Myocyte (in vitro differentiated cells): ENCODE measurements at regions not wholly inside any gene's neighbourhood (a gene's known extent, or its start where the extent isn't known, plus 50 kb on each side); places are given as distances from the start of the nearest gene placed in this dataset.

Source experiments
- DNase-seq: peaks from one replicate; pipeline ENCODE4 v3.0.0-alpha.2; 2012; ENCODE audit warnings: low read depth

DNA sequence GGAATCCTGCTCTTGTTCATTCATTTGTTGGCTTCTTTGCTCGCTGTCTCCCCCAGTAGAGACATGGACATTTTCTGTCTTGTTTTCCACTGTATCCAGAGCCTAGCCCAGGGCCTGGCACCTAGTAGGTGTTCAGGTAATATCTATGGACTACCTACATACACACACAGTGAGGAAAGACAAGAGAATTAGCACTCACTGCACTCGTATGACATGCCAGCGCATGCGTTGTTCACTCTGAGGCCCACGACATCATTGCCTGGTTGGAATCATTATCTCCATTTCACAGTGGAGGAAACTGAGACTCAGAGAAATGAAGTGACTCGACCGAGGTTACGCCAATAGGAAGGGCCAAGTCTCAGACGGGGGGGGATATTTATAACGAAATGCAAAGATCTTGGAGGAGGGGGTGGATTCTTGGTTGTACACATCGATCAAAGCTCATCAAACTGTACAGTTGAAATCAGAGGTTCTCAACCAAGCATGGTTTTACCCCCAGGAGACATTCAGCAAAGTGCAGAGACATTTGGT, 140.1 kb upstream of the PTPN1 start:
- no peak for DNase-seq

DNA sequence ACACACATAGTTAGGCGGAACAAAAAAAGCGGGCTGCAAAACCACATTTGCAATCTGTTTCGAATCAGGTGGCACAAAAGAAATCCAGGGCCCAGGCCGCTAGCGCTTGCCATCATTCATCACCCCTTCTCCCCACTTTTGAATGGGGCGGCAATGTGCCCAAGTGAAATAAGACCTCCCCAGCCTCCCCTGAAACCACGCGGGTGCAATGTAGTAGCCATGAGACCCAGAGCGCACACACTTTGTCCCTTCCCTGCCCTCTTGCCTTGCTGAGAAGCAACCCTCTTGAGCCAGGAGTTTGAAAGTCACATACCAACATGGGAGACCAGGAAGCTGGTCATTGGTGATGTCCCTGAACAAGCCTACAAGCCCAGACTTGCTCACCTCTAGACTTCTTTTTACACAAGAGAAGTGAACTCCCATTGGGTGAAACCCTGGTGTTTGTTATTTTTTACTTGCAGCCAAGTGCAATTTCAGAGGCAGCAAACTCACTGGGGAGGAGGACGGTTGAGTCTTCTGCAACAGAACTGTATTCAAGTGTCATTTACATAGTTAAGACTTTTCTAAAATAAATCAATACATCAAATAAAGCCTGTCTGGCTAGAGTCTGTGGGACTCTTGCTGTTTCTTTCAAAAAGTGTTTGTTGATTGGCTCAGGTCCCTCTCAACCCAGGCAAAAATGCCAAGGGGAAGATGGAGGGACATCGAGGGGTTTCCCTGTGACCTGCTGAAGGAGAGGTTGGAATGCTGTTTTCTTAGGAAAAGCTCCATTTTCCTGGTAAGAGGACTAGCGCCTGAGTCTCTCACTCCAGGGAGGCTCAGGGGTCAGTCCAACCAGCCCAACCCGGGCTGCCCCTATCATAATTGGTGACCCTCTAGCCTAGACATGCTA, 138.1 kb upstream of the PTPN1 start:
- DNase-seq, result no peak

DNA sequence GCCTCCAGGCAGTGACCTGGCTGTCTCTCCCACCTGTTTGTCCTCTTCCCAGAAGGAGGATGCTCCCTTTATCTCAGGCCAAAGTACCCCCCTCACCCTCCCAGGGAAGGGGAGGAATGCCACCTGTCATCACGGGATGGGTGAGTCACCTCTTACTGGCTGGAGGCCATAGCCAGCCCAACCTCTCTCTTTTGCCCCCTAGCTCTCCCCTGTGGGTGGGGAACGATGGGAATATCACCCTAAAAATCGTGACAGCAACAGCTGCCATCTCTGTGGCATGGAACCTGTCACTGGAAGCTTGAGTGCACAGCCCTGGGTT, 137.5 kb upstream of the PTPN1 start:
- peak; percentile 87 for DNase-seq

DNA sequence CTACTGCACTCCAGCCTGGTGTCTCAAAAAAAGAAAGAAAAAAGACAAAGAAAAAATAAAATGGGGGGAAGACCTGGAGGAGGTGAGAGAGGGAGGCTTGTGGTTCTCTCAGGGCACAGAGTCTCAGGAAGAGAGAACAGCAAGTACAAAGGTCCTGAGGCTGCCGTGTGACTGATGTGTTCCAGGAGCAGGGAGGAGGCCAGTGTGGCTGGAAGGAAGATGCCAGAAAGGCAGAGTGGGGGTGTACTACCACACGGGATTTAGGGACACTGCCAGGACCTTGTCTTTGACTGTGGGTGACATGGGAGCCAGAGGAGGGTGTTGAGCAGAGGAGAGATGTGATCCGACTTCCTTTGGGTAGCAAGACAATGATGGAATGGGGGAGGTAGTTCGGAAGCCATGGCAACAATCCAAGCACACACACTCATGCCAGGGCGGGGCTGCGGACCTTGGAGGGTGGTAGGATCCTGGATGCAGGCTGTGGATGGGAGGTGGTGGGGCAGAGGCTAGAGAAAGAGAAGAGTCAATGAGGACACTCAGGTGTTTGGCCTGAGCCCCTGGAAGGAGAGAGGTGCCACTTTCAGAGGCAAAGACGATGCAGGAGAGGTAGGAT, 136.4 kb upstream of the PTPN1 start:
- no peak for DNase-seq

DNA sequence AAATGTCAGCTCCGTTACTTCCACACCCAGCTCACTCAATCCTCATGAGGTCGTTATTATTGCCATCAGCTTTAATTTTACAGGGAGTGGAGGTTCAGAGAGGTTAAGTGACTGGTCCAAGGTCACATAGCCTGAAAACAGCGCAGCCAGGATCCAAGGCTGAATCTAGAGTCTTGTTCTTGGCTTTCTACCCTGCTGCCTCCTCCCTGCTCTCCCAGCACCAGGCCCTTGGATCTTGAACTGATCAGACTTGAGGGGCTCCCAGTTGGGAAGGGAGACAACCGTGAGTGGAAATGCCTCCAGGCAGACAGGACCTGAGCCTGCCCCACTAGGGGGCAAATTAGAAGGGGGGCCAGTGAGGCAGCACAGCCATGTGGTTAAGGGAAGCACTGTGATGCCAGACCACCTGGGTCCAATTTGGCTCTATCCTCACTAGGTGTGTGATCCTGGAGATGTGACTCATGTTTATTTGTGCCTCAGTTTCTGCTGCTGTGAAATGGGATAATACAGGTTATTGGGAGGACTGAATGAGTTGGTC, 135.6 kb upstream of the PTPN1 start:
- DNase-seq, result no peak

DNA sequence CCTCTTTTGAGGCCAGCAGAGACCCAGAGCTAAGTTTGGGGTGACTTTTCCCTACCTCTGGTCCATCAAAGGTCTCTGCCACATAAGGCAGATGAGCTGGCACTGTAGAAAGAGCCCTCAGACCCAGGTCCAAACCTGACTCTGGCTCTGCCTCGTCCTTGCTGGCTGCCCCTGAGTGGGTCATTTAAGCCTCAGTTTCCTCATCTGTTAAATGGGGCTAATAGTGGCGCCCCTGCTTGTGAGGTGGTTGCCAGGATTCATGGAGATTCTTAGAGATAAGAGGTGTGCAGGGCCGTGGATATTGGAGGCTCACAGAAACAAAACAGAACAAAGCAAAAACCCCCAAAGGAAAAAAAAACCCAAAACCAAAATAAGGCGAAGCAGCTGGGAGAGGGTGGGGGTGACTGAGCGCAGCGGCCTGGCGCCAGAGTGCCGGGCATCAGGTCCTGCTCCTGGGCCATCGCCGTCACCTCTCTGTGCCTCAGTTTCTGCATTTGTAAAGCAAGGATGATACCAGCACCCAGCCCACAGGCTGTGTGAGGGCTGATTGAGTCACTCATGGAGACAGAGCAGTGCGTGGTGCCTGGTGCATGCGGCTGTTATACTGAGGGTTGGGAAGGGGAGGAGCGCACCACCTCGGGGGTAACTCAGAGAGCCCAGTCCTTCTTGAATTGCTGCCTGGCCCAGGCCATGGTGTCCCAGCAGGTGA, 133.8 kb upstream of the PTPN1 start:
- DNase-seq, result no peak

DNA sequence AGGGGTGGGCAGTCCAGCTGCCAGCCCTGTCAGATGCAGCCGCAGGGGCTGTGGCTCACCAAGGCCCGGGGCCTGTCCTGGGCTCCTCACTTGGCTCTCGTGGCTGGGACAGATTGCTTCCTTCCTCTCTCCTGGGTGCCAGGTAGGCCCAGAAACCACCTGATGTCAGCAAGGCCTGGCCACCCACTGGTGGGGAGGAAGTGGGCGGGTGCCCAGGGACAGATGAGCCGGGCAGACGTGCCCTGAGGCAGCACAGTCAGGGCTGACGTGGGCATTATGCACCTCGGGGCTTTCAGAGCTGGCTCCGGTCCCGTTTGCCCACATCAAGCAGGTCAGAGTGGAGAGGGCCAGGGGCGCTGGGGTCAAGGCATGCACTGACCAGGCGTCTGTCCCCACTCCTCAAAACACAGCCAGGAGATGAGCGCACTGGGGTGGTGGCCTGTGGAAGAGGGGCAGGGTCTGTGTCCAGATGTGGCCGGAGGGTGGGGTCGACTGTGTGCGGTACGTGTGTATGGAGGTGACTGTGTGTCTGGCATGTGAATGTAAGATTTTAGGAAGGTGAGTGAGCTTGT, 133.2 kb upstream of the PTPN1 start:
- DNase-seq, result peak; percentile 44

DNA sequence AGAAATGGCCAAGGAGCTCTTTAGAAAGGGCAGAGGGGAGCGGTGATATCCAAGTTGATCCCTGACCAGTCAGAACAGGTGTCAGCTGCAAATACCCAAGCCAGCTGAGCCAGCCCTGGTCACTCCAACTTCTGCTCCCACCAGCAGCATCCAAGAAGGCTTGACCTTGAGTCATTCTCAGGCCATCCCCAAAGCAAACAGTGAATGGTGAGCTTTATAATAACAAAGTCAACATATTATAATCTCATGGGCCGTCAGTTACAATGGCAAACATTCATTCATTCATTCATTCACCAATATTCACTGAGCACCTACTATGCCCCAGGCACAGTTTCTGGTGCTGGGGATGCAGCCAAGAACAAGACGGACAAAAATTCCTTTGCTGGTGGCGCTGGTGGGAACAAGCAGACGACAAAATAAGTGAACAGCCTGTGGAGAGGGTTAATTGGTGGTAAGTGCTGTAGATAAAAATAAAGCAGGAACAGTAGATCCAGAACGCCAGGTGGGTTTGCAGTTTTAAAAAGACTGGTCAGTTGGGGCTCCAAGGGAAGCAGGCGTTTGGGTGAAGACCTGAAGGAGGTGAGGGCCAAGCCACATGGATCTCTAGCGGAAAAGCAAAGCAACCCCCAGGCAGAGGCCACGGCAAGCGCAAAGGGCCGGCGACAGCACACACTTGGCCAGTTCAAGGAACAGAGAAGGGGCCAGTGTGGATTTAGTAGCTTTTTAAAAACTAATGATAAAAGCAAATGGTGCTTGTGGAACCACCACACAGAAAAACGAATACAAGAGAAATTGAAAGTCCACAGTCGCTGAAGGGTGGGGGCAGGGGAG, 131.8 kb upstream of the PTPN1 start:
- DNase-seq, result peak; percentile 88

DNA sequence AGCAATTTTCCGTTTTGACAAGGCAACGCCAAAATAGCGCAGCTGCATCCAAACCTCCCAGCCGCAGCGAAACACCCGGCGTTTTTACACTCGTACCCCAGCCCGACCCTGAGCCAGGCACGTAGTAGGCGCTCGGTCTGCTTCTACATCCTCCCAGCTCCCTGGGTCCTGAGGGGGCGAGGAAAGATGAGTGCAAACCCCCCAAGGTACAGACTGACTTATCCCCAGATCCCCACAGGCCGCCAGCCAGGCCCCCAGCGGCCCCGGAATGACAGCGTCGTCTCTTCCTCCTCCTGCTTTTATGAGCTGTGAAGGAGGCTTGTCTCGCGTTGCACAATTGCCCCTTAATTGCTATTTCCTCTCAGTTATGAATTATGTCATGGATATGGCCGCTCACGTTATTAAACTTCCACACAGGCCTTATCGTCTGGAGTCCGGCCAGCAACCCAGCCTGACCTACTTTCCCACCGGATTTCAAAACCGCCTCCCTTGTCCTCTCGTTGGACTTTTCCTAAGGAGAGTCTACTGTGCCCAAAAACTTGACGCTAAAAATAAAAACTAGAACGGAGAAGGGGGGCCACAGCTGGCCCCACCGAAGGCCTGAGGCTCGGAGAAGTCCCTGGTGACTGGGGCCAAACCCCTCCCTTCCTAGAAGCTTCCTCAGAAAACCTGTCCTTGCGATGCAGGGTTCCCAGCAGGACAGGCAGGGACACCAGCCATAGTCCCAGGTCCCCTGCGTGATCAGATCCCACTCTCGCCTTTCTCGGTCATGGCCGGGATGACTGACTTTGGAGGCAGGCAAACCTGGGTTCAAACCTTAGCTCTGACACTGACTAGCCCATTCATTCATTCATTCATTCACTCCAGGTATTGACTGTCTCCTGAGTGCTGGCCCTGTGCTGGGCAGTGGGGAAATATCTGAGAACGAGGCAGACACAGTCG, 130.9 kb upstream of the PTPN1 start:
- DNase-seq, result peak; percentile 42

DNA sequence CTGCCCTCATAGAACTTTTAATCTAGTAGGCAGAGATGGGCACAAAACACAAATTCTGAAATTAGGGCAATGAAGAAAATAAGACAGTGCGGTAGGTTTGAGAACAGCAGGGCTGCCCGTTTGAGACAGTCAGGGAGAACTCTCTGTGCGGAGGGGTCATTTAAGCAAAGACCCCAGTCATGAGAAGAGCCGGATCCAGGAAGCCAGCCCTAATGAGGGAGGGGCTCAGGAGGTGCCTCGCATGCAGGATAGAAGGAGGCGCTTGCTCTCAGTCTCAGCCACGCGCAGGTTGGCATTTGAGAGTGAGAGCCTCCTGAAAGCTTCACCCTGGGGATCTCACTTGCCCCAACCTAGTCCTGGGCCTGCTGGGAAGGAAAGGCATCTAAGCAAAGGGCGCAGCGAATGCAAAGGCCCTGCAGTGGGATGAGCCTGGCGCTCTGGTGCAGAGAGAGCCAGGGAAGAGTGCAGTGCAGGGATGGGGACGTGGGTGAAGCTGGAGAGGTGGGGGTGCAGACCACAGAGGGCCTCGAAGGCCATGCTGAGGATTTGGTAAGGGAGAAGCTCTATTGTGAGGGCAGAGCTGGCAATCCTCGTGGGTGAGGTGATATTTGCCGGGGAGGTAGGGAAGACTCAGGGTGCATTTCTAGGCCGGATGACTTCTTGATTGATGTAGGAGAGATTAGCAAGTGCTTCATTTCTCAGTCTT, 130.0 kb upstream of the PTPN1 start:
- no peak for DNase-seq

DNA sequence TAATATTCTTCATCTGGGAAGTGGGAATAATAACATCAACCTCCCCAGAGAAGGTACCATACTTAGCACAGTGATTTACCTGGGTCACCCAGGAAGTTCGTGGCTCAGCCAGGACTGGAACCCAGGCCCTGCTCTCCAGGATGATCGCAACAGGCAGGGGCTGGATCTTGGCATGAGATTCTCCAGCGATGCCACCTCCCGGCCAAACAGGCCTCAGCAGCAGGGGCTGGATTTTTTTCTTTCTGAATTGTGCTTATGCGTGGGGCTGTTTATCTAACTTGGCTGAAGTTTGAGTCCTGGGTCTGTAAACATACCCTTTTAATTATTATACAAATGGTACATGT, 129.5 kb upstream of the PTPN1 start:
- DNase-seq, result no peak

DNA sequence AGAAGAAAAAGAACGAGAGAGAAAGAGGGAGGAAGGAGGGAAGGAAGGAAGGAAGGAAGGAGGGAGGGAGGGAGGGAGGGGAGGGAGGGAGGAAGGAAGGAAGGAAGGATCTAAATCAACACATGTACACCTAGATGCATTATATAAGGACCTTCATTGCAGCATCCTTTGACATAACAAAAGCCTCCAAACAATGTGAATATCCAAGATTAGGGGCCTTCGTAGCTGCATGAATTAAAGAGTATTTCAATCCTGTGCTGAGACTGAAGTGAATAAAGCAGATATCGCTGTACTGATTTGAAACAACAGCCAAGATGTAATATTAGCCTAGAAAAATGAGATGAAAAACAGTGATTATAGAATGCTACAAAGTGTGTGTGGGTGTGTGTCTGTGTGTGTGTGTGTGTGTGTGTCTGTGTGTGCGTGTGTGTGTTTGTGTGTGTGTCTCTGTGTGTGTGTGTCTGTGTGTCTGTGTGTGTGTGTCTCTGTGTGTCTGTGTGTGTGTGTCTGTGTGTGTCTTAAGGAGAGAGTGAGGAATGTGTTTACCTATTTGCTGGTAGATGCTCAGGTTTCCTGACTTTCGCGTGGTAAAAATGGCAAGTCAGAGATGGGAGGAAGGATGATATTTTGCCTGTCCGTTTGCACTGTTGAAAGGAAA, 129.0 kb upstream of the PTPN1 start:
- DNase-seq, result no peak

DNA sequence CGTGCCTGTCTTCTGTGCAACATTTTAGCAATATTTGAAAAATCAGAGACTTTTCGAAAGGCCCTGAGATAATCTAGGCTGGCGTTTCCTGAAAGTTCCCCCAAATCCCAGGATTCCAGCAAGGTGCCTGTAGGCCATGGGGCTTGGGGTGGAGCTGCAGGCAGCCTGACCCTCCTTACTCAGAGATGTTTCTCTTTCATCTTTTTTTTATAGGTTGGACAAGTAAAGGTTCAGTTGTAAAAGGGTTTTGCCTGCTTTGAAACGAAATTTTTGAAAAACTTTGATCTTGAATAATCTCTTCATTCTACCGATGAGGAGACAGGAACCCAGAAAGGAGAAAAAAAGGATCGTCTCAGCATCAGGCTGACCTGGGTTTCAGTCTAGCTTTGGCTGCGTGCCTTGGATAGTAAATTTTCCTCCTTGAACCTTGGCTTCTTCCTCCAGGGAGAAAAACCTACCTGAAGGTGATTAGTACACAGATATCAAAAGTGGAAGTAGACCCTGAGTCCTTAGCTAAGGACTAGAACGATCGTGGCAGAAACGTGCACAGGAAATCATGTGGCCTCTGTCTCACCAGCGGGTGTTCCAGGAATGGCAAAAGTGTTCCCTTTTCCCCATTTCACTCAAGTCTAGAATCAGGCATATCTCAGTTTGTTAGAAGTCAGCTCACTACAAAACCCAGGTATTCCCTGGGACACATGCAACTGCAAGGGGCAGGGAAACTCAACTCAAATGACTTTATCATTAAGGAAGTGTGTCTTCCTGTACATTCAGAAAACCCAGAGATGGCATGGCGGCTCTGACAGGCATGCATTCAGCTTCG, 128.2 kb upstream of the PTPN1 start:
- no peak for DNase-seq

DNA sequence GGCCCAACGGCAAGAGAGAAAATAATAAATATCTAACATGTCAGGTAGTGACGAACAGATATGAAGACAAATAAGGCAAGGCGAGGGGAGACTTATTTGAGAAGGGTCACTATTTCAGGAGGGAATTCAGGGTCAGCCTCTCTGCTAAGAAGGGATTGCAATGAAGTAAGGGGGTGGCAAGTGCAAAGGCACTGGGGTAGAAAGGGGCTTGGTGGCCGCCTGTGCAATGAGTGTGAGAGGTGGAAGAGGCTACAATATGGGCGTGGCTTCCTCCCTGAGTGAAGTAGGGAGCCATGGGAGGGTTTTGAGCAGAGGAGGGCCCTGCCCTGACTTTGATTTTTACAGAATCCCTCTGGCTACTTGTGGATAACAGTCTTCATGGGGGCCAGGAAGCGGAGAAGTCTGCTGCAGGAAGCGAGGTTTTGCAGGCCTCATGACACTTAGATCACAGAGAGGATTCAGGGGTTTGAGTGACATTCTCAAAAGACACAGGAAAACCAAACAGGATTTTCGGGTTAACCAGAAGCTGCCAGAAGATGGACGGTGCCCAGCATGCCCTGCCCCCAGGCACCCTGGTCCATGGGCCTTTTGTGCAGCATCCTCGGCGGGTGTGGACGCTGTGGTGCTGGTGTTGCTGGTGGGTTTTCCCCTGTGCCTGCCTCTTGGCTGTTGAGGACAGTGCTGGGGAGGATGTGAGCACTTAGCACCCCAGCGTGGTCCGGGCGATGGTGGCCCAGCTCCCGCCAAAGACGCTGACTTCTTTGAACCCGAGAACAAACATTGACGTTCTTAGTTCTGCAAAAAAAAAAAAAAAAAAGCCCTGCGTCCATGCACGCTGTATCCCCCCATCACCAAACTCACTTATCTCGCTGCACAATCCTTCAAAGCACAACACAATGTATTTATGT, 124.2 kb upstream of the PTPN1 start:
- no peak for DNase-seq

DNA sequence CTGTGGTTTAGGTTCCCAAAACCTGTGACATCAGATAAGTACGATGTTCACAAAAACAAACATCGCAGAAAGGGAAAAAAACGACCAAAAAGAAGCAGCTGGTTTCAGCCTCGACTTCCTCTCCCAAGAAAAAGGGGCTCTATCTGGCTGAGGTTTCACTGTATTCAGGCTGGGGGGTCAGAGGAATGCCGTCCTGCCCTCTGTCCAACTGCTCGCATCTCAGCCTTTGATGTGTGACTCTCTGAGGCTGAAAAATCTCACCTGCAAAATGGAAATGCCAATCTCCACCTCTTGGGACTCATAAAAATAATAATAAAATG, 123.6 kb upstream of the PTPN1 start:
- DNase-seq, result no peak

DNA sequence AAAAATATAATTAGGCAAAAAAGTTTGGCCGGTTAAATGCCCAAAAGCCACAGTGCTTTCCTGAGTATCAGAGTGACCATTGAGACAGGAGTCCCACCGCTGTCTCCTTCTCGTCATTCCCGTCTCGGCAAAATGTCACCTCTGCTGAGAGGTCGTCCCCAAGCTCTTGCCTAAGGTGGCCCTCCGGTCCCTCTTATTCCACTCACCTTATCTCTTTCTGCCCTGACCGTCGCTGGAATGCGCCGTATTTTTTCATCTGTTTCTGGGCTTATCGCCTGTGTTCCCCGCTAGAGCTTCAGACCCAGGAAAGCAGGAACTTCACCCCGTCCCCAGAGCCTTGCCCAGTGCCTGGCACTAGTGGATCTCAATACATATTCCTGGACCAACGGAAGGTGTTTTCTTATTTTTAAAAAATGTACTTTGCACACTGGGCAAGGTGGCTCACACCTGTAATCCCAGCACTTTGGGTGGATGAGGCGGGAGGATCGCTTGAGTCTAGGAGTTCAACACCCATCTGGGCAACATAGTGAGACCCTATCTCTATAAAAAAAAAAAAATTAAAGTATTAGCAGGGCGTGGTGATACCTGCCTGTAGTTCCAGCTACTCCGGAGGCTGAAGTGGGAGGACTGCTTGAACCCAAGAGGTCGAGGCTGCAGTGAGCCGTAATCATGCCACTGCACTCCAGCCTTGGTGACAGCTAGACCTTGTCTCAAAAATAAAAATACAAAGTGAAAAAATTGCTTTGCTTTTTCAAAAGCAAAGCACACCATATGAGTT, 122.8 kb upstream of the PTPN1 start:
- DNase-seq, result no peak
